Stromal cell of bone marrow (primary cell): ENCODE measurements at regions not wholly inside any gene's neighbourhood (a gene's known extent, or its start where the extent isn't known, plus 50 kb on each side); places are given as distances from the start of the nearest gene placed in this dataset.

Experiments
- DNase-seq: peaks from one replicate; pipeline ENCODE4 v3.0.0-alpha.2; 2012; ENCODE audit warnings: low read depth

DNA sequence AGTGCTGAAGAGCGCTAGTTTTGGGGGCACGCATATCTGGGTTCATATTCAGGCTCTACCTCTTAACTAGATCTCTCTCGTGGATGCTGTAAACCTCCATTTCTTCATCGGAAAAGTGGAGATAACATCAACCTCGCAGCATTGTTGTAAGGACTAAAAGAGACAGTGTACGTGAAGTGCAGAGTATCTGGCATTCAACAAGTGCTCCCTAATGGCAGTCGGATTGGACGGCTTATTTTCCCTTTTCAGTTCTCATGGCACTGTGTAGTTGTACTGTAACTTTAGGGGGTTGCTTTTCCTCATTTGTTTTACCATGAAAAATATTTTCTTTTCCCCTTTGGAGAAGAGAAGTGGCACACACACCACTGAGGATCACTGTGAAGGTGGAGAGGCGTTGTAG is 51.4 kb upstream of the ESX1 start:
- no peak for DNase-seq
